Lower lobe of right lung (tissue), 2 donors: ENCODE measurements at regions not wholly inside any gene's neighbourhood (a gene's known extent, or its start where the extent isn't known, plus 50 kb on each side); places are given as distances from the start of the nearest gene placed in this dataset.
A peak's percentile ranks its signal among the peaks of the same experiment; 100 is the strongest.

Source experiments
- ATAC-seq, 2 donors: fragments of 200-7000 bp; cut with Tn5 transposase; one replicate each; pipeline ENCODE4 v1.9.1; 2020 to 2022; ENCODE audit warnings: mild to moderate bottlenecking in 2 of 2, moderate library complexity in 2 of 2
- DNase-seq: peaks from one replicate; pipeline ENCODE4 v3.0.0-alpha.2; 2020
- H3K27ac ChIP-seq: fragments of 200-600 bp; one replicate; pipeline ENCODE4 v1.8.0; 2022
- H3K27me3 ChIP-seq: fragments of 200-600 bp; one replicate; pipeline ENCODE4 v1.8.0; 2022; ENCODE audit warnings: low read depth
- H3K36me3 ChIP-seq: fragments of 200-600 bp; one replicate; pipeline ENCODE4 v1.8.0; 2022; ENCODE audit warnings: mild to moderate bottlenecking
- H3K4me1 ChIP-seq: fragments of 200-600 bp; one replicate; pipeline ENCODE4 v1.8.0; 2022
- H3K4me3 ChIP-seq: fragments of 200-600 bp; one replicate; pipeline ENCODE4 v1.8.0; 2022; ENCODE audit warnings: mild to moderate bottlenecking
- H3K9me3 ChIP-seq: fragments of 200-600 bp; one replicate; pipeline ENCODE4 v1.8.0; 2022
- intact Hi-C: fragments of 100-400 bp; cut with DNase I; formaldehyde crosslinking; loops from one replicate; pipeline ENCODE4 v1.11.0; 2022
- TF ChIP-seq, protein P1 (sequence below): fragments of 200-600 bp; IDR thresholded peaks from one replicate; pipeline ENCODE4 v1.8.0; 2022; ENCODE audit warnings: antibody characterized with exemption, mild to moderate bottlenecking
- donor health status: DM: no; HTN: yes; CAD: no; lungs with severe emphysema.

DNA sequence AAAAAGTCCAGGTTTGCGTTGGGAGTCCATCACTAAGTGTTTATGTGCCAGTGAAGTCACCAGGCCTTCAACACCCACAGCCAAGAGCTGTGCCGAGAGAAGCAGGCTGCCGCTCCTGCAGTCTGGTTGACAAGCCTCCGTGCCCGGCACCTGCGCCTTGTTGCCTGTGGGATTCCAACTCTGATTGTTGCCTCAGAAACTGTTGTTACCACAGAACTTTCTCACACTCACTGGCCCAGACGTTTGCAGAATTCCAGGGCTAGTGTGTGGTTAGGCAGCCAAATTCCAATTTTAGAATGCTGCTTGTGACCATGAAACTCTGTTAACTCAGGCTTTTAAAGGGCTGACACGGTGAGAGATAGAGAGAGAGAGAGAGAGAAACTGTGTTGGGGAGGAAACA, 119.5 kb upstream of the LIMCH1 start:
- intact Hi-C loops = no loop called here
- H3K9me3 ChIP-seq = no peaks in the 10 kb centered on the region
- DNase-seq (no peak), ATAC-seq (peak; percentile 64 to 68)
- no peaks in the 10 kb centered on the region for H3K36me3 ChIP-seq
- H3K27ac ChIP-seq = peak overlapping the region; percentile 20
- peaks cover 9% of the 10 kb centered on the region for H3K4me1 ChIP-seq
- TF ChIP-seq, protein P1, sequence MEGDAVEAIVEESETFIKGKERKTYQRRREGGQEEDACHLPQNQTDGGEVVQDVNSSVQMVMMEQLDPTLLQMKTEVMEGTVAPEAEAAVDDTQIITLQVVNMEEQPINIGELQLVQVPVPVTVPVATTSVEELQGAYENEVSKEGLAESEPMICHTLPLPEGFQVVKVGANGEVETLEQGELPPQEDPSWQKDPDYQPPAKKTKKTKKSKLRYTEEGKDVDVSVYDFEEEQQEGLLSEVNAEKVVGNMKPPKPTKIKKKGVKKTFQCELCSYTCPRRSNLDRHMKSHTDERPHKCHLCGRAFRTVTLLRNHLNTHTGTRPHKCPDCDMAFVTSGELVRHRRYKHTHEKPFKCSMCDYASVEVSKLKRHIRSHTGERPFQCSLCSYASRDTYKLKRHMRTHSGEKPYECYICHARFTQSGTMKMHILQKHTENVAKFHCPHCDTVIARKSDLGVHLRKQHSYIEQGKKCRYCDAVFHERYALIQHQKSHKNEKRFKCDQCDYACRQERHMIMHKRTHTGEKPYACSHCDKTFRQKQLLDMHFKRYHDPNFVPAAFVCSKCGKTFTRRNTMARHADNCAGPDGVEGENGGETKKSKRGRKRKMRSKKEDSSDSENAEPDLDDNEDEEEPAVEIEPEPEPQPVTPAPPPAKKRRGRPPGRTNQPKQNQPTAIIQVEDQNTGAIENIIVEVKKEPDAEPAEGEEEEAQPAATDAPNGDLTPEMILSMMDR = no peak
- no peak overlapping the region for H3K4me3 ChIP-seq
- H3K27me3 ChIP-seq = no peaks in the 10 kb centered on the region

DNA sequence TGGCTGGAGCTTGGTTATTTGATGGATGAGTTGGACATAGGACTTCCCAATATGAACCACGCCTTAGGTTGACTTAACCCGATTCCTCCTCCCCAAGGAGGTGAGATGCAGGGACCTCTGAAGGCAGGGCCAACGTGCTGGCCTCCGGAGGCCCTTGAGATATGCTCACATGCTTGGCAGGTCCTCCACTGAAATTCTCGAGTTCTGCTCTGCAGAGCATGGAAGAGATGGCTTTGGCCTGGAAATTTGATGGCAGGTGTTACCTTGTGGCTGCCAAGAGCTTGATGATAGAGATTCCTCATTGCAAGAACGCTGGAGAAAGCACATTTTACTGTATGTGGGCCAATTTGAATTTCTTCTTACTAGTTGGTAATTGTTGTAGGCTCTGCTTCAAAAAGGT, 117.4 kb upstream of the LIMCH1 start:
- no peaks in the 10 kb centered on the region for H3K27me3 ChIP-seq
- no peak overlapping the region for H3K27ac ChIP-seq
- no peaks in the 10 kb centered on the region for H3K9me3 ChIP-seq
- no peaks in the 10 kb centered on the region for H3K36me3 ChIP-seq
- DNase-seq (no peak), ATAC-seq (no peak)
- H3K4me3 ChIP-seq = no peak overlapping the region
- TF ChIP-seq, protein P1 = no peak
- intact Hi-C loops = no loop called here
- H3K4me1 ChIP-seq = peaks cover 25% of the 10 kb centered on the region

DNA sequence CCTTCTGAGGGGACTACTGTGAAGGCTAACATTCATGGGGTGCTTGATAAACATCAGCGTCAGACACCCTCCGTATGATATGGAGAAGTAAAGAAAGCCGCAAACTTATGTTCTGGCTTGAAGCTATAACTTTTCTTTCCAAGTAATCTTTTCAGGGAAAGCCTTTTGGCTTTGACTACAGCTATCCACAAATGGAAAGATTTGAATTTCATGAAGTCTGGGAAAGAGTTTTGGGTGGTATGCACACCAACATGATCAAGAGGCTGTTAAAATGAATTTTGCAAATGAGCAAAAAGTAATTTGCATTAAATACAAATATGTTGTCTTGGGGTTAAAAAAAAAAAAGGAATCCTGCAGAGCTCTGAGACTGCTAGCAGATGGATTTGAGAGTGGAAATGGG, 114.8 kb upstream of the LIMCH1 start:
- no peak for DNase-seq
- TF ChIP-seq, protein P1 = no peak
- ATAC-seq = no peak
- Histone ChIP-seq H3K4me1 (peaks cover 47% of the 10 kb centered on the region), H3K27ac (no peak overlapping the region), H3K4me3 (no peak overlapping the region), H3K36me3 (no peaks in the 10 kb centered on the region), H3K27me3 (no peaks in the 10 kb centered on the region), H3K9me3 (no peaks in the 10 kb centered on the region)
- intact Hi-C loops = no loop called here

DNA sequence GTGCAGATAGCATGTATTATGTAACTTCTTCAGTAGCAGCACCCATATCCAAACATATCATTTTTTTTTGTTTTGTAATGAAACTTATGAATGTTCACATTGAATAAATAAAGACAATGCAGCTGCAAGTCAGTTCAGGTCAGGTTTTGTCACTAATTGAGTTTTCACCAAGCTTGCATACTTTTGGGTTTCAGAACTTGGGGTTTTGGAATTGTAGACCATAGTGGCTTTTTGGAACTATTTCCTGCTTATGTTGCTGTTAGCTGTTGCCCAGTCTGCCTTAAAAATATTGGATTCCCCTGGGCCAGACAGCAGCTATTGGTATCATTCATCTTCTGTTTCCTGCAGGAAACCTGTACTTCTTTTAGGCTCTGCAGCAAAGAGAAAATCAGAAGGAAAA, 113.4 kb upstream of the LIMCH1 start:
- H3K36me3 ChIP-seq = no peaks in the 10 kb centered on the region

DNA sequence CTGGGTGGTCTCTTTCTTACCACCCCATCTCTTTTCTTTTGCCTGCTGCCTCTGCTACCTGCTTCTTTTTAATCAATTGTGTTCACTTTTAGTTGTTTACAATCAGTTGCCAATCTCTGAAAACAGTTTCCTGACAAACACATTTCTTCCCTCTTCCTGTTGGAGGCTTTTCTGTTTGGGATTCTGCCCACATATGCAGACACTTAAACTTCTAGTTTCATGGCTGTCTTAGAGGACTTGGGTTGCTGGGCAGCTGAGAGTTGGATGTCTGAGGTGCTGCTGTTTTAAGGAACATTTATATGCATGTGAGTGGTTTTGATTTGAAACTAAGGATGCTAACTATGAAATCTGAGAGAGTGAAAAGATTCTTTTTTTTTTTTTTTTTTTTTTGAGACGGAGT, 112.3 kb upstream of the LIMCH1 start:
- Histone ChIP-seq H3K36me3 (no peaks in the 10 kb centered on the region), H3K27me3 (no peaks in the 10 kb centered on the region), H3K4me1 (peaks cover 65% of the 10 kb centered on the region), H3K4me3 (no peak overlapping the region), H3K27ac (no peak overlapping the region), H3K9me3 (no peaks in the 10 kb centered on the region)
- DNase-seq = no peak
- intact Hi-C loops = no loop called here
- TF ChIP-seq, protein P1 = no peak
- ATAC-seq = no peak

More for the DNA sequence above, 113.4 kb upstream of the LIMCH1 start:
- TF ChIP-seq, protein P1 = no peak
- peaks cover 59% of the 10 kb centered on the region for H3K4me1 ChIP-seq
- H3K27ac ChIP-seq = peak overlapping the region; percentile 2
- ATAC-seq (no peak), DNase-seq (no peak)
- H3K9me3 ChIP-seq = no peaks in the 10 kb centered on the region
- H3K27me3 ChIP-seq = no peaks in the 10 kb centered on the region
- no peak overlapping the region for H3K4me3 ChIP-seq
- intact Hi-C loops = no loop called here

DNA sequence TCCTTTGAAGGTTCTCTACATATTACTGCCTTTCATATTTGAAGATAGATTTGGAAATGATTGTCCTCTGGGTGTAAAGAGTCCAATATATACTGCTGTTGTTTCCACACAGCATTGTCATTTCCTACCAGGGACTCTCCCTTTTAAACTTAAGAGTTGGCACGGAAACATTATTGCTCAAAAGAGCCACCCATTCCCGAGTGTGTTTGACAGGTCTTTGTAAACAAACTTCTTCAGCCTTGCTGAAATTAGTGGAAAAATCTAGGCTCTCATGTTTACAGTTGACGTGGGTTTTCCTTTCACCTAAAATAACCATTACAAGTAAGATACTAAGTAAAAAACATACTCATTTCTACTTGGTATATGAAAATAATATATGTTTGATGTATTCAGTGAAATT, 111.4 kb upstream of the LIMCH1 start:
- Histone ChIP-seq H3K27ac (peak overlapping the region; percentile 60), H3K4me1 (peaks cover 72% of the 10 kb centered on the region), H3K9me3 (no peaks in the 10 kb centered on the region), H3K27me3 (no peaks in the 10 kb centered on the region), H3K4me3 (no peak overlapping the region), H3K36me3 (no peaks in the 10 kb centered on the region)
- ATAC-seq = peak; percentile 62 to 67
- intact Hi-C loops = no loop called here
- no peak for DNase-seq
- TF ChIP-seq, protein P1 = no peak
